Stimulated activated CD8-positive, alpha-beta memory T cell treated with anti-CD3 and anti-CD28 coated beads, Interleukin-4, amount 100 ng/mL, for 48 hours (primary cell): ENCODE measurements at regions not wholly inside any gene's neighbourhood (a gene's known extent, or its start where the extent isn't known, plus 50 kb on each side); places are given as distances from the start of the nearest gene placed in this dataset.
"Not testable (repeated sequence)": the region's sequence is repeated elsewhere in the genome, so short reads cannot be mapped to it uniquely, and the experiment has no call there.

Source experiments
- DNase-seq: peaks from one replicate; pipeline ENCODE4 v3.0.0-alpha.2; 2020

GRCh38 chr11:103585401-103585800 is 451.0 kb upstream of the DDI1 start:
- no peak for DNase-seq

- DNase-seq = no peak
Measured at GRCh38 chr11:103585911-103586310, 450.5 kb upstream of the DDI1 start.

- no peak for DNase-seq
Measured at GRCh38 chr11:103586756-103587155, 449.7 kb upstream of the DDI1 start.

DNA sequence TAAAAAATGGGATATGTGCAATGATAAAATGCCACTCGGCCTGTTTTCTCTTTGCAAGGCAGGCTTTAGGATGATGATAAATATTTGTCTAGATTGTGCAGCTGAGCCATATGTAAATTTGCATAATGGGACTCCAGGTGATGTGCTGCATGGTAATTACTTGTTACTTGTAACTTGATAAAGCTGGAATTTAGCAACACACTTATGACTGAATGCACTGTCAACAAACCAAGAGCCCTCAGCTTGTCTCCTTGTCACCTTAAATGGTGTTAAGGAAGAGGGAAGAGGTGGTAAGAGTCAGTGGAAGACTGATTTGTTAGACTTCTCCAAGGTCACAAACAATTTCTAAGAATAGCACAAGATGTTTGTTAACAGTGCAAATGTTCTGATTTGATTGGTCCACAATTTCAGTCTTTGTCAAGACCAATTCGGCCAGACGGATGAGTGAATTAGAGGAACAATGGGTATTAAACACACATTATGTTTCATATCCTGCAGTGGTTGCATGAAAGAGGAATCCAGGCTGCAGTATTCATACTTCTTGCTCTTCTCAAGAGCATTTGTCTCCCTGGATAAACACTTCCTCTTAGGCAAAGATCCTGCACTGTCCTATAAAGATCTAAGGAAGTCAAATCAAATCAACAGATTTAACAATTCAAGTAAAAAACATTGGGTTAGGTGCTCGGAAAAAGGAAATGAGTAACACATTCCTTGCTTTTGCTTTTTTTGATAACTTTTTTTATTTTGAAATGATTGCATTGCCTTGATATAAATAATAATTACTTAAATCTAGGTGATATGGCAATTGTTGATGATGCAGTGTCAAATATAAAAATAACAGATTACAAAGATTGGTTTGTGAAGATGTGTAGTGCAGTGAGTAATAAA is 448.3 kb upstream of the DDI1 start:
- DNase-seq = no peak

GRCh38 chr11:103591554-103591953 is 444.9 kb upstream of the DDI1 start:
- no peak for DNase-seq

GRCh38 chr11:103594283-103594682 is 442.2 kb upstream of the DDI1 start:
- DNase-seq = no peak

GRCh38 chr11:103596315-103596714 is 440.1 kb upstream of the DDI1 start:
- DNase-seq = no peak

- peak; percentile 47 for DNase-seq
Measured at GRCh38 chr11:103601225-103601846, 435.1 kb upstream of the DDI1 start.

DNA sequence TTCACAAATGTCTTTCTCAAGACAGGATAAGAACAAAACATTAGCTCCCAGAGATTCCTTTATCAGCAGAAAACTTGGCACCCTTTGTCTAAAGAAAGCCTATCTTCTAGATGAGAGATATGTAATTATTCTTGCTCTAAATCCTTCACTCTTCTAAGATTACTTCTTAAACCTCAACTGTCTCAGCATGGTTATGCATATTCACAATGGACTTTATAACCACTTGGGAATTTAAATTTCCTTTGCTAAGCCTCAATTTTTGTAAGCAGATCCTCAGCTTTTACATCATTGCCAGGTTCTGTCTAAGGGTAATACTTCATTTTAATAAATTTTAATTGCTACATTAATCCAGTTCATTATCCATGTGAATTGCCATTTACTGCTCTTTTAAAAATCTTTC is 433.6 kb upstream of the DDI1 start:
- no peak for DNase-seq

DNA sequence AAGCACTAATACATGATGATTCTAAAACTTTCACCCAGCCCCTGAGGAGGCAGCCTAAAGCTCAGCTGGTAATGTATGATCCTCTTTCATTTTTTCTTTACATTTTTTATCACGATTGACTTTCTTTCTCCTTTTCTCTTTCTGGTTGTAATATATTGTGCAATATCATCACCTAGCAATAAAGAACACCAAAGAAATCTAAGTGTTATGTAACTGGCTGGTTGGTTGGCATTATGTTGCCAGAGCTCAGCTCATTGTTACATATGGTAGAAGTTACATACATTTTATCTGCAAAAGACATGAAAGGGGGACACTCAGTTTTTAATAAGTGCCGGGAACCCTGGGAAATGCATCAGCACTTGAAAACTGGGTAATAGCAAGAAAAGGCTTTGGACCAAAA is 432.1 kb upstream of the DDI1 start:
- DNase-seq = no peak

DNA sequence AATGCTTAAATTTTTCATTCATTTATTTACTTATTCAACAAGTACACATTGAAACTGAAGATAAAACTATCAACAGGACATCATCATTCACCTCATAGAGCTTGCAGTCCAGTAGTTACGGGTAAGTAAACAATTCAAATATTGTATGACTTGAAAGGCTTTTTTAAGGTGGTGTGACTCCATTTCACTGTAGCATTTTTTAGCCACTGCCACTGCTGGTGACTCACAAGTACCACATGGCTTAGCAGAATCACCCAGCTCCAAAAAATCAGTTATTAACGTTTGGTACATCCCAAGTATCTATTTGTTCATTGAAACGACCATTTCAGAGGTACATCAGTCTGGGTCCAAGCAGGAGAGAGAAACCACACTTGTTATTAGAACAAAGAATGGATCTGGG is 427.9 kb upstream of the DDI1 start:
- no peak for DNase-seq

GRCh38 chr11:103609117-103610066 is 427.0 kb upstream of the DDI1 start:
- no peak for DNase-seq

- no peak for DNase-seq
Measured at GRCh38 chr11:103610435-103610834, 426.0 kb upstream of the DDI1 start.

DNA sequence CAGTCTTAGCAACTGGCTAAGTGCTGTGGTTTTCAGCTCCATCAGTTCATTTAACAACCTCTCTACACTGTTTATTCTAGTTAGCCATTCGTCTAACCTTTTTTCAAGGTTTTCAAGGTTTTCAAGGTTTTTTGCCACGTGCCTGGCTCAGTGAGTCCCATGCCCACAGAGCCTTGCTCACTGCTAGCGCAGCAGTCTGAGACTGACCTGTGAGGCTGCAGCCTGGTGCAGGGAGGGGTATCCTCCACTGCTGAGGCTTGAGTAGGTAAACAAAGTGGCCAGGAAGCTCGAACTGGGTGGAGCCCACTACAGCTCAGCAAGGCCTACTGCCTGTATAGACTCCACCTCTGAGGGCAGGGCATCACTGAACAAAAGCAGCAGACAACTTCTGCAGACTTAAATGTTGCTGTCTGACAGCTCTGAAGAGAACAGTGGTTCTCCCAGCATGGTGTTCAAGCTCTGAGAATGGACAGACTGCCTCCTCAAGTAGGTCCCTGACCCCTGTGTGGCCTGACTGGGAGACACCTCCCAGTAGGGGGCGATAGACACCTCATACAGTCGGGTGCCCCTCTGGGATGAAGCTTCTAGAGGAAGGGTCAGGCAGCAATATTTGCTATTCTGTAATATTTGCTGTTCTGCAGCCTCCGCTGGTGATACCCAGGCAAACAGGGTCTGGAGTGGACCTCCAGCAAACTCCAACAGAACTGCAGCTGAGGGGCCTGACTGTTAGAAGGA is 424.7 kb upstream of the DDI1 start:
- not testable (repeated sequence) for DNase-seq

DNA sequence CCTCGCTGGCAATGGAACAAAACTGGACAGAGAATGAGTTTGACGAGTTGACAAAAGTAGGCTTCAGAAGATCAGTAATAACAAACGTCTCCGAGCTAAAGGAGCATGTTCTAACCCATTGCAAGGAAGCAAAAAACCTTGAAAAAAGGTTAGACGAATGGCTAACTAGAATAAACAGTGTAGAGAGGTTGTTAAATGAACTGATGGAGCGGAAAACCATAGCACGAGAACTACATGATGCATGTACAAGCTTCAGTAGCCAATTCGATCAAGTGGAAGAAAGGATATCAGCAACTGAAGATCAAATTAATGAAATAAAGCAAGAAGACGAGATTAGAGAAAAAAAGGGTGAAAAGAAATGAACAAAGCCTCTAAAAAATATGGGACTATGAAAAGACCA is 424.0 kb upstream of the DDI1 start:
- DNase-seq = not testable (repeated sequence)

DNA sequence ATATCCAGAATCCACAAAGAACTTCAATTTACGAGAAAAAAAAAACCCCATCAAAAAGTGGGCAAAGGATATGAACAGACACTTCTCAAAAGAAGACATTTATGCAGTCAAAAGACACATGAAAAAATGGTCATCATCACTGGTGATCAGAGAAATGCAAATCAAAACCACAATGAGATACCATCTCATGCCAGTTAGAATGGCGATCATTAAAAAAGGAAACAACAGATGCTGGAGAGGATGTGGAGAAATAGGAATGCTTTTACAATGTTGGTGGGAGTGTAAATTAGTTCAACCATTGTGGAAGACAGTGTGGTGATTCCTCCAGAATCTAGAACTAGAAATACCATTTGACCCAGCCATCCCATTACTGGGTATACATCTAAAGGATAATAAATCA is 419.9 kb upstream of the DDI1 start:
- not testable (repeated sequence) for DNase-seq

GRCh38 chr11:103618528-103618927 is 417.9 kb upstream of the DDI1 start:
- DNase-seq = no peak

DNA sequence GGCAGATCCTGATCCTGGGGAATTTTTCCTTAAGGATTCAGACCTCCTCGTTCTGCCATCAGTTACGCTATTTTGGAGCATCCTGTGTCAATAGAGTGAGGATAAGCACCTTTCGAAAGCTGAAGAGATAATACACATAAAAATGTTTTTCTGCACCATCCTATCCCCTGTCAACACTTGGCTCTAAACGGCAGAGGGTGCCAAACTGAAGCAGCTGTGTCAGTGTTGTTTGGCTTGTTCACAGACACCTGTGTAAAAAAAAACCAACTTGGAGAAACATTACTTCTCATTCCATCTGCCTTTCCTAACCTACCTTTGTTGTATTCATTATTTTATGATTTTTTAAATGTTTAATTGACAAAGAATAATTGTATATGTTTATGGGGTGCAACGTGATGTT is 417.0 kb upstream of the DDI1 start:
- DNase-seq = no peak

DNA sequence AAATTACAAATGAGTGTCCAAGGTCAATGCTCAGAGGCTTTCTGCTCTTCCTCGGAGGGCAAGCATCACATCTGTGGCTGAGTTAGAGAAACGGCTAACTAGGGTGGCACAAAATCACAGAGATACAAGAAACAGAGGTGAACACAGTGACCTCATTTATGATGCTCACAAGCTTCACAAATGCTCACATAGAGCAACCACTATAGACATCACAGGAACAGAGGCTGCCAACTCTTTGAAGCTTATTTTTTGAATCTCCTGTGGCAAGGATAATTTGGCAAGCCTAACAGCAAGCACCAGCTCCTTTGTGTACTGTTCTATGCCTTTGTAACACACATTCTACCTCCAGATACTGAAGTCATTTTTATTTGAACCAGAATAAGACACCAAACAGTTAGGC is 416.5 kb upstream of the DDI1 start:
- DNase-seq = no peak

- DNase-seq = no peak
Measured at GRCh38 chr11:103622296-103622695, 414.1 kb upstream of the DDI1 start.

DNA sequence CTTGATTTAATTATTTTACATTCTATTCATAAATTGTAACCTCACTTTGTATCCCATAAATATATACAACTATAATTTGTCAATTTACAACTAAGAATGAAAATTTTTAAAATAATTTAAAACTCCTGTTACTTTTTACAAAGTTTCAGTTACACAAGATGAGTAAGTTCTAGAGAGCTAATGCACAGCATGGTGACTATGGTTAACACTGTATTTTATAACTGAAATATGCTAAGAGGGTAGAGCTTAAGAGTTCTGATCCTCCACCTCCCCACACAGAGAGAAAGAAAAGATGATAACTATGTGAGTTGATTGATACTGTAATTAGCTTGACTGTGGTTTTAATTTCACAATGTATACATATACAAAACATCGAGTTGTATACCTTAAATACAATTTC is 412.5 kb upstream of the DDI1 start:
- DNase-seq = no peak
